ENCODE measurements at regions not wholly inside any gene's neighbourhood (a gene's known extent, or its start where the extent isn't known, plus 50 kb on each side); places are given as distances from the start of the nearest gene placed in this dataset.
"Not testable (repeated sequence)": the region's sequence is repeated elsewhere in the genome, so short reads cannot be mapped to it uniquely, and the experiment has no call there.

DNA sequence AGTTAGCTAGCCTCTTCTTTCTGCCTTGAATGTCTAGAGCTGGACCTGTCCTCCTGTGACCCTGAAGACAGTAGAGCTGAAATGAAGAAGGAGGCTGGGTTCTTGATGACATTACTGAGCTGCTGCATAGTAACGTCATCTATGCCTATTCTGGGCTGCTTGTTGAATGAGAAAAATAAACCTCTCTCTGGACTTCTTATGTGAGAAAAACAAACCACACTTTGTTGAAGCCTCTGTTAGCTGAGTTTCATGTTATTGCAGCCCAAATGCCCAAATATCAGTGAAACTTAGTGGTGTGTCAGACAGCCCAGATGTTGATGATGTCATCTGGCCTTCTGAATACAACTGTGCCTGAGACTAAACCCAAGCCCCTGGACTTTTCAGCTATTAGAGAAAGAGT is 67.0 kb upstream of the MAX start:
- H3K4me3 ChIP-seq = no peak overlapping the region
- H3K27ac ChIP-seq = no peak overlapping the region
- no peak overlapping the region for H3K9ac ChIP-seq
- no peaks in the 10 kb centered on the region for H3K36me3 ChIP-seq
- H3K4me2 ChIP-seq = no peak overlapping the region
- H3K4me1 ChIP-seq = no peaks in the 10 kb centered on the region
- no peaks in the 10 kb centered on the region for H3K9me3 ChIP-seq
- no peaks in the 10 kb centered on the region for H4K20me1 ChIP-seq
- no peaks in the 10 kb centered on the region for H3K27me3 ChIP-seq
- no peak for TF ChIP-seq Cebpa-rat (IDR thresholded peaks at IDR 0.05)

DNA sequence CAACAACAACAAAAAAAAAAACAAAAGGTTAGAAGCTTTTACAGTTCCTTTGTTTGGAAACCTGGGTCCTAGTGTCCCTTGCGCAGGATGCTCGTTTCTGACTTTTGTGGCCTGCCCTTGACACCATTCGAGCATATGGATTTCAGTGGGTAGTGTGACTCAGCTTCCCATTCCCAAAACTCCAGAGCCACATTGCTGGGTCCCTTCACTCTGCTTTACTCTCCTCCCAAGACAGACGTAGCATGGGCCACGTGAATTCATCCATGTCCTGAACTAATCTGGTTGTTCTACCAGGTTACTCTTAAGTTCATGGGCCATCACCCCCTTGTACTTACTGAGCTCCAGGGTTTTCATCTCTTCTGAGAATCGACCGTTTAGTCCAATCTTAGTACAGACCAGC is 68.0 kb upstream of the MAX start:
- Histone ChIP-seq H3K36me3 (no peaks in the 10 kb centered on the region), H3K4me3 (no peak overlapping the region), H3K4me2 (no peak overlapping the region), H3K9me3 (no peaks in the 10 kb centered on the region), H3K27me3 (no peaks in the 10 kb centered on the region), H3K9ac (no peak overlapping the region), H3K4me1 (no peaks in the 10 kb centered on the region), H4K20me1 (no peaks in the 10 kb centered on the region), H3K27ac (no peak overlapping the region)
- no peak for TF ChIP-seq Cebpa-rat (IDR thresholded peaks at IDR 0.05)

DNA sequence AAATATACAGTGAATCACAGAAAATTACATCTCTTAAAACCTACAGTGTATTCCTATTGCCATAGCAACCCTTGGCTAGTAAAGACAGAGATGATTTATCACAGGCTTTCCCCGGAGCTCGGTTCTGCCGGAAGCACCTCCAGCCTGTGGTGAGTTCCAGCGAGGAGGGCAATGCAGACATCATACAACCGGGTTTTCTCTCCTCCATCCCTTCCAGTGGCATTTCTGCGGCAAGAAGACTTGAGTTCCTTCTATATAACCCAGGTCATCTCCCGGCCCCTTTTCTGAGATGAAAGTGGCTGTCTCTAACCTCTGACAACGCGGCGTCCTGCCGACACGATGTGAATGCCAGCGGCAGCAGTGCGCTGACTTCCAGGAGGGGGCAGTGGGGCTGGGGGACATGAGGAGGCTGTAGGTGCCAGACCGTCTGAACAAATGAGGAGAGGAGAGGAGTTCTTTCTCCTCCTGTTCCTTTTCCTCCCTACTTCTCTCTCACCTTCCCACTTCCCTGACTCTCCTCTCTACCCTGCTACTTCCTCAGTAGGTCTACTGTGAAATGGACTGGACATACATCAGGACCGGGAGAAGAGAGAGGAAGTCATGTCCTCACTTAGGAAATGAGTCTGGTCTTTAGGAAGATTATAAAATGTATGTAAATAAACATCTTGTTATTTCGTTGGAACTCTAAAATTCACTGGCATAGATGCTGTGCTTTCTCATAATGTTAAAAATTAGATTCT is 68.6 kb upstream of the MAX start:
- no peaks in the 10 kb centered on the region for H4K20me1 ChIP-seq
- no peak overlapping the region for H3K27ac ChIP-seq
- no peaks in the 10 kb centered on the region for H3K36me3 ChIP-seq
- H3K9ac ChIP-seq = no peak overlapping the region
- H3K4me1 ChIP-seq = no peaks in the 10 kb centered on the region
- no peak overlapping the region for H3K4me2 ChIP-seq
- H3K27me3 ChIP-seq = no peaks in the 10 kb centered on the region
- TF ChIP-seq Cebpa-rat (IDR thresholded peaks at IDR 0.05) = no peak
- no peaks in the 10 kb centered on the region for H3K9me3 ChIP-seq
- no peak overlapping the region for H3K4me3 ChIP-seq

DNA sequence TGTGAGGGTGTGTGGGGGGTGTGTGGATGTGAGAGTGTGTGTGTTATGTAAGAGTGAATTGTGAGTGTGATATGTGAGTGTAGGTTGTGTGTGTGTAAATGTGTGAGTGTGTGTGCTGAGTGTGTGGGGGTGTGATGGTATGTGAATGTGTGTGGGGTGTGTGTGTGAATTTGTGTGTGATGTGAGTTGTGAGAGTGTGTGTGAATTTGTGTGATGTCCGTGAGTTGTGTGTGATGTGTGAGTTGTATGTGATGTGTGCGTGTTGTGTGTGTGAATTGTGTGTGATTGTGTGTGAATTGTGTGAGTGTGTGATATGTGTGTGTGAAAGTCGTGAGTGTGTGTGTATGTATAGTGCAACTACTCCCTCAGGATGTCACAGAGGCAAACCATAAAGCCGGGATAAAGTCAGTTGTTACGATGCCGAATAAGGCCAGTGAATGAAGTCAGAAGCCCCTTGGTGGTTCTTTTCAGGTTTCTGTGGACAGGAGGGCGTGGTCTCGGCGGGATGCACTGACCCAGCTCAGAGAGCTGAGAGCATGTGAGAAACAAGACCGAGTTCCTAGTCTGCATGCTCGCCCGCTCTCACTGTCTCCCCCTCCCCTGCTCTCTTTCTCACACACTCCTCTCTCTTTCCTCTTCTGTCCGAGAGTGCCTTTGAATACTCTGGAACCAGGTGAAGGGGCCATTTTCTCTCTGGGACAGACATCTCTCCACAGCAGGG is 71.8 kb upstream of the MAX start:
- TF ChIP-seq Cebpa-rat (IDR thresholded peaks at IDR 0.05) = no peak
- no peak overlapping the region for H3K27ac ChIP-seq
- H3K4me1 ChIP-seq = no peaks in the 10 kb centered on the region
- H4K20me1 ChIP-seq = no peaks in the 10 kb centered on the region
- no peaks in the 10 kb centered on the region for H3K36me3 ChIP-seq
- H3K4me3 ChIP-seq = no peak overlapping the region
- H3K9me3 ChIP-seq = no peaks in the 10 kb centered on the region
- no peak overlapping the region for H3K9ac ChIP-seq
- H3K4me2 ChIP-seq = no peak overlapping the region
- H3K27me3 ChIP-seq = no peaks in the 10 kb centered on the region

DNA sequence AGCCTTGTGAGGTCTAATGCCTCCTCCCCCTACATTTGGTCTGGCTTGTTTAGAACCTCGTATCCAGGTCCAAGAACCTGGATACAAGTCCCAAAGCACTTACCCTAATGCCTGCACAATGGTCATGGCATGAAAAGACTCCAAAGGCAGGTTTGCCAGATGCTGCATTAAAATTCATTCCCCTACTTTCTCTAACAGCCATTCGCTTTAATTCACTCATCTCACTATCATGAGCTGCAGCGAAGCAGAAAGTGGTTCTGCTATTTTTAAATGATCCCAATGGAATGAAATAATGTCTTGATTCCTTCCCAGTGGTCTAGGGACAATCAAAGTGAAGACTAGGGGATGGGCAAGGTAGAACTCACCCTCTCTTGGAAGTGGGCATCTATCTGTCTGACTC is 72.5 kb upstream of the MAX start:
- TF ChIP-seq Cebpa-rat (IDR thresholded peaks at IDR 0.05) = no peak
- H3K4me1 ChIP-seq = no peaks in the 10 kb centered on the region
- no peaks in the 10 kb centered on the region for H3K27me3 ChIP-seq
- no peak overlapping the region for H3K9ac ChIP-seq
- H3K36me3 ChIP-seq = no peaks in the 10 kb centered on the region
- no peaks in the 10 kb centered on the region for H4K20me1 ChIP-seq
- no peak overlapping the region for H3K27ac ChIP-seq
- no peak overlapping the region for H3K4me2 ChIP-seq
- H3K9me3 ChIP-seq = no peaks in the 10 kb centered on the region
- H3K4me3 ChIP-seq = no peak overlapping the region

- no peak overlapping the region for H3K4me3 ChIP-seq
- H3K9me3 ChIP-seq = peaks cover 19% of the 10 kb centered on the region
- H3K27me3 ChIP-seq = no peaks in the 10 kb centered on the region
- H3K4me2 ChIP-seq = no peak overlapping the region
- H3K27ac ChIP-seq = no peak overlapping the region
- TF ChIP-seq Cebpa-rat (IDR thresholded peaks at IDR 0.05) = no peak
- no peaks in the 10 kb centered on the region for H4K20me1 ChIP-seq
- H3K9ac ChIP-seq = no peak overlapping the region
- H3K36me3 ChIP-seq = no peaks in the 10 kb centered on the region
- H3K4me1 ChIP-seq = no peaks in the 10 kb centered on the region
Measured at GRCh38 chr14:65177551-65177950, 75.2 kb upstream of the MAX start.

GRCh38 chr14:65179231-65179630 is 76.9 kb upstream of the MAX start:
- not testable (repeated sequence) for H3K27ac ChIP-seq, H3K4me3 ChIP-seq, H3K9ac ChIP-seq, H3K36me3 ChIP-seq, H3K27me3 ChIP-seq, H4K20me1 ChIP-seq, H3K4me2 ChIP-seq, H3K4me1 ChIP-seq
- H3K9me3 ChIP-seq = peaks cover 23% of the 10 kb centered on the region

DNA sequence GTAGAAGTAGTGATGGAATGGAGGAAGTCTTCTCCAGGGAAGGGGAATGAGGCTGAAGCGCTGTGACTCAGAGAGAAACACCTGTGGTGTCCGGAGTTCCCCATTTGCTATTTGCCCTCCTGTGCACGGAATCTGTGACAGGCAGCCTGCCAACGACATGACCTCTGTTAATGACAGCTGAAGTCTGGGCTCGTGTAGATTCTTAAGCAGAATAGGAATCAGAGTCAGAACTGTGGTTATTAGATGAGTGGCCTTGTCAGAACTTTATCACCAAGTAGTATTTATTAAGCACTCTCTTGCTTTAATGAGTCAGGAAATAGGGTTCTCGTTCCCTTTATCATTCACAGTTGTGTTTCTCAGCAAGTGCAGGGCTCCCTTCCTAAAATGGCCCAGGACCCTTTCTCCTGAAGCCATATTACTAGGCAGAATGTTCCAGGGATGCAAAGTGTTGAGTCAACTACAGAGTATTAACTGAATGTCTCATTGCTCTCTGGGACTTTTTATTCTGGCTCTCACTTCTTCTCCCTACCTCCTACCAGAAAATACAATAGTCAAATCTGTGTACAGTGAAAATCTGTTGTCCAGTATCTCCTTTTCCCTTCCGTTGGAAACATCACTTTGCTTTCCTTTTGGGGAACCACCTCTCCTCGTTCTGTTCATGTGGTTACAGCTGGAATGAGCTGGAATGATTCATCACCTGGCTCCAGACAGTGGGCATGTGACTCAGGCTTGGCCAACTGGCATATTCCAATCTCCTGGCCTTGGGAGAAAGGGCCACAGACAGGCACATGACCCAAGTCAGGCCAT is 77.8 kb upstream of the MAX start:
- TF ChIP-seq Cebpa-rat (IDR thresholded peaks at IDR 0.05) = no peak
- H4K20me1 ChIP-seq = no peaks in the 10 kb centered on the region
- no peak overlapping the region for H3K4me2 ChIP-seq
- no peaks in the 10 kb centered on the region for H3K4me1 ChIP-seq
- no peak overlapping the region for H3K9ac ChIP-seq
- peaks cover 23% of the 10 kb centered on the region for H3K9me3 ChIP-seq
- no peaks in the 10 kb centered on the region for H3K36me3 ChIP-seq
- H3K27ac ChIP-seq = no peak overlapping the region
- no peak overlapping the region for H3K4me3 ChIP-seq
- H3K27me3 ChIP-seq = no peaks in the 10 kb centered on the region

DNA sequence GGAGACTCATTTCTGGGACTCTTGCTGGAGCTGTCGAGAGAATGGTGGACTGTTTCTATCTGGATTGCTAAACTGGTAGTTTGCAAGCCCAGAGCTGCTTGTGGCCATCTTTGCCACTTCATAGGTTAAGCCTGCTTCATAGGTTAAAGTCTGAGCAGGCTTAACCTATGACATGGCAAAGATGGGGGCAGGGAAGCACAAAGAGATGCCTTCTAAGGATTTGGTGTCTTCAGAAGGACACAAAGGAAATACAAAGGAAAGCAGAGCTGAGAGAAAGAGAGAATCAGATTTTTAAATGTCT is 78.4 kb upstream of the MAX start:
- H3K4me2 ChIP-seq = no peak overlapping the region
- H3K4me1 ChIP-seq = no peaks in the 10 kb centered on the region
- H3K27ac ChIP-seq = no peak overlapping the region
- no peaks in the 10 kb centered on the region for H3K27me3 ChIP-seq
- H3K4me3 ChIP-seq = no peak overlapping the region
- no peak for TF ChIP-seq Cebpa-rat (IDR thresholded peaks at IDR 0.05)
- H3K36me3 ChIP-seq = no peaks in the 10 kb centered on the region
- no peaks in the 10 kb centered on the region for H4K20me1 ChIP-seq
- peaks cover 23% of the 10 kb centered on the region for H3K9me3 ChIP-seq
- no peak overlapping the region for H3K9ac ChIP-seq

All from BLaER1 (cell line).